Retinal pigment epithelial cell (primary cell): ENCODE measurements at regions not wholly inside any gene's neighbourhood (a gene's known extent, or its start where the extent isn't known, plus 50 kb on each side); places are given as distances from the start of the nearest gene placed in this dataset.
A peak's percentile ranks its signal among the peaks of the same experiment; 100 is the strongest.

Experiments
- DNase-seq: peaks from one replicate; pipeline ENCODE4 v3.0.0-alpha.2; 2010; ENCODE audit warnings: low read depth
- H3K4me3 ChIP-seq: 2 replicates; pipeline ENCODE4 v1.5.1; 2011; ENCODE audit warnings: mild to moderate bottlenecking, low read length, control low read depth, moderate library complexity
- TF ChIP-seq, protein P1 (sequence below): conservative IDR thresholded peaks from 2 replicates; pipeline ENCODE4 v1.5.1; 2011; ENCODE audit warnings: low read depth, low read length, control low read depth, inconsistent platforms

DNA sequence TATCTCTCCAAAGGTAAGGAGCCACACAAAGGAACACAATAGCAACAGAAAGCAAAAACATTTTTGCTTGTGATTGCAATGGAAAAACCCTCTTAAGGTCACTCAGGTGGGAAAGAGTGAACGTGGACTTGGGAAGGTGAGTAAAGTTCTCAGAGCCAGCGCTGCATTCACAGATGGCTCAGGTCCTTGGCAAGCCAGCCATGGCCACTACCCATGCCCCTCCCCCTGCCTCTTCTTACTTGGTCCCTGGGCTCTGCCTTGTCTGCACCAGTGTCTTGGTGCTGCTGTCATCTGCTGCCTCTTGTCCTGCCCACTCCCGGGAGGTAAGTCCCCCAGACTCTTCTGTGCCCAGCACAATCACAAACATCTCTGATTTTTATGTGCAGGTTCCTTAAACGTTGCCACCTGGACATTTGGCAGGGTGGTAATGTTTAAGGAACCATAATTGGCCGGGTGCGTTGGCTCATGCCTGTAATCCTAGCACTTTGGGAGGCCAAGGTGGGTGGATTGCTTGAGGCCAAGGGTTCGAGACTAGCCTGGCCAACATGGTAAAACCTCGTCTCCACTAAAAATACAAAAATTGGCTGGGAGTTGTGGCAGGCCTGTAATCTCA, 74.6 kb downstream of the FEM1C start:
- TF ChIP-seq, protein P1, sequence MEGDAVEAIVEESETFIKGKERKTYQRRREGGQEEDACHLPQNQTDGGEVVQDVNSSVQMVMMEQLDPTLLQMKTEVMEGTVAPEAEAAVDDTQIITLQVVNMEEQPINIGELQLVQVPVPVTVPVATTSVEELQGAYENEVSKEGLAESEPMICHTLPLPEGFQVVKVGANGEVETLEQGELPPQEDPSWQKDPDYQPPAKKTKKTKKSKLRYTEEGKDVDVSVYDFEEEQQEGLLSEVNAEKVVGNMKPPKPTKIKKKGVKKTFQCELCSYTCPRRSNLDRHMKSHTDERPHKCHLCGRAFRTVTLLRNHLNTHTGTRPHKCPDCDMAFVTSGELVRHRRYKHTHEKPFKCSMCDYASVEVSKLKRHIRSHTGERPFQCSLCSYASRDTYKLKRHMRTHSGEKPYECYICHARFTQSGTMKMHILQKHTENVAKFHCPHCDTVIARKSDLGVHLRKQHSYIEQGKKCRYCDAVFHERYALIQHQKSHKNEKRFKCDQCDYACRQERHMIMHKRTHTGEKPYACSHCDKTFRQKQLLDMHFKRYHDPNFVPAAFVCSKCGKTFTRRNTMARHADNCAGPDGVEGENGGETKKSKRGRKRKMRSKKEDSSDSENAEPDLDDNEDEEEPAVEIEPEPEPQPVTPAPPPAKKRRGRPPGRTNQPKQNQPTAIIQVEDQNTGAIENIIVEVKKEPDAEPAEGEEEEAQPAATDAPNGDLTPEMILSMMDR: no peak
- DNase-seq: no peak
- no peak overlapping the region for H3K4me3 ChIP-seq

- TF ChIP-seq, protein P1: no peak
- no peak for DNase-seq
- no peak overlapping the region for H3K4me3 ChIP-seq
Measured at GRCh38 chr5:115467628-115468027, 76.9 kb downstream of the FEM1C start.

DNA sequence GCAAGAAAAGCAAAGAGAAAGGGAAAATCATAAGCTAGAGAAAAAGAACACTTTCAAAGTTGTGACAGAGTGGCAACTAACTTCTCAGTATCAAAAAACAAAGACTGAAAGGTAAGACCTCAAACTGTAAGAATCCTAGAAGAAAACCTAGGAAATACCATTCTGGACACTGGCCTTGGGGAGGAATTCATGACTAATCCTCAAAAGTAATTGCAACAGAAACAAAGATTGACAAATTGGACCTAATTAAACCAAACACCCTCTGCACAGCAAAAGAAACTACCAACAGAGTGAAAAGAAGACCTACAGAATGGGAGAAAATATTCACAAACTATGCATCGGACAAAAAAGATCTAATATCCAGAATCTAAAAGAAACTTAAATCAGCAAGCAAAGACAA, 79.1 kb downstream of the FEM1C start:
- H3K4me3 ChIP-seq: no peak overlapping the region
- no peak for DNase-seq

DNA sequence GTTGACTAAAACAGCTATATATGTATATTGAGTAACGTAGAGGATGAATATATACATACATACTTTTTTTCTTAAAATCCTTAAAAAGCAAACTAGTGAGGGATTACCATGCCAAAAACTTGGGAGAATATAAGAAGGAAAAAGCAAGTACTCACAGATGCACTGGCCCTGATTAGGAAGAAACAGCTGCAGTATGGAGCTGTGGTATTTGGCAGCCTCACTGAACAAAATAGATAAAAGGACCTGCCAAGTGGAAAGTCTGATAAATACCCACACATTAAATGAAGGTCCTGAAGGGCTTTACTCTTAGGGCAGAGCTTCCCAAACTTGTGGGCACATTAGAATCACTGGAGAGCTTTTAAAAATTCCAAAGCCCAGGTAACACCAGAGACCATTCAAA, 80.6 kb downstream of the FEM1C start:
- no peak for DNase-seq
- TF ChIP-seq, protein P1: no peak

More for the DNA sequence above, 79.1 kb downstream of the FEM1C start:
- TF ChIP-seq, protein P1: no peak

GRCh38 chr5:115461506-115462290, 82.9 kb downstream of the FEM1C start:
- H3K4me3 ChIP-seq: no peak overlapping the region
- DNase-seq: no peak
- TF ChIP-seq, protein P1: no peak

More for the DNA sequence above, 80.6 kb downstream of the FEM1C start:
- no peak overlapping the region for H3K4me3 ChIP-seq

- H3K4me3 ChIP-seq: no peak overlapping the region
- TF ChIP-seq, protein P1: no peak
- DNase-seq: peak; percentile 39
Measured at GRCh38 chr5:115461093-115461492, 83.5 kb downstream of the FEM1C start.

GRCh38 chr5:115460472-115460871, 84.1 kb downstream of the FEM1C start:
- TF ChIP-seq, protein P1: no peak
- DNase-seq: no peak
- no peak overlapping the region for H3K4me3 ChIP-seq
